Osteoblast (primary cell): ENCODE measurements at regions not wholly inside any gene's neighbourhood (a gene's known extent, or its start where the extent isn't known, plus 50 kb on each side); places are given as distances from the start of the nearest gene placed in this dataset.

Experiments
- DNase-seq: peaks from one replicate; pipeline ENCODE4 v3.0.0; 2011; ENCODE audit warnings: low spot score, mixed read lengths; ENCODE audit not compliant: insufficient read length; ENCODE audit errors: missing footprints
- H2AFZ ChIP-seq: 2 replicates; pipeline ENCODE4 v1.6.0; 2011; ENCODE audit warnings: mild to moderate bottlenecking, low read length
- H3K27ac ChIP-seq: 2 replicates; pipeline ENCODE4 v1.5.1; 2011; ENCODE audit warnings: mild to moderate bottlenecking, low read depth, low read length, moderate library complexity
- H3K27me3 ChIP-seq: 2 replicates; pipeline ENCODE4 v1.6.0; 2012; ENCODE audit warnings: mild to moderate bottlenecking, control low read depth, inconsistent platforms, low read length, moderate library complexity; ENCODE audit not compliant: insufficient read depth
- H3K36me3 ChIP-seq: 2 replicates; pipeline ENCODE4 v1.5.1; 2011; ENCODE audit warnings: mild to moderate bottlenecking, low read length, control low read depth, moderate library complexity; ENCODE audit not compliant: insufficient read depth
- H3K4me1 ChIP-seq: 2 replicates; pipeline ENCODE4 v1.5.1; 2011; ENCODE audit warnings: mild to moderate bottlenecking, low read length, control low read depth, moderate library complexity; ENCODE audit not compliant: insufficient read depth
- H3K4me2 ChIP-seq: 2 replicates; pipeline ENCODE4 v1.6.0; 2011; ENCODE audit warnings: mild to moderate bottlenecking, low read length; ENCODE audit not compliant: insufficient read depth
- H3K4me3 ChIP-seq: fragments of 200-600 bp; sonication (generic); 3 replicates; pipeline ENCODE4 v1.5.1; 2012; ENCODE audit warnings: mild to moderate bottlenecking, low read length, inconsistent platforms; ENCODE audit not compliant: insufficient read depth
- H3K79me2 ChIP-seq: 2 replicates; pipeline ENCODE4 v1.6.0; 2012; ENCODE audit warnings: mild to moderate bottlenecking, low read length, control low read depth, inconsistent platforms; ENCODE audit not compliant: insufficient read depth
- H3K9me3 ChIP-seq: 2 replicates; pipeline ENCODE4 v1.5.1; 2011; ENCODE audit warnings: low read depth, low read length, control low read depth
- H4K20me1 ChIP-seq: 2 replicates; pipeline ENCODE4 v1.6.0; 2012; ENCODE audit warnings: mild to moderate bottlenecking, low read length, control low read depth; ENCODE audit not compliant: insufficient read depth
- TF ChIP-seq, protein P1 (sequence below): IDR thresholded peaks from 2 replicates; pipeline ENCODE4 v1.5.1; 2011; ENCODE audit warnings: mild to moderate bottlenecking, low read depth, low read length, moderate library complexity; ENCODE audit errors: extremely low read depth

DNA sequence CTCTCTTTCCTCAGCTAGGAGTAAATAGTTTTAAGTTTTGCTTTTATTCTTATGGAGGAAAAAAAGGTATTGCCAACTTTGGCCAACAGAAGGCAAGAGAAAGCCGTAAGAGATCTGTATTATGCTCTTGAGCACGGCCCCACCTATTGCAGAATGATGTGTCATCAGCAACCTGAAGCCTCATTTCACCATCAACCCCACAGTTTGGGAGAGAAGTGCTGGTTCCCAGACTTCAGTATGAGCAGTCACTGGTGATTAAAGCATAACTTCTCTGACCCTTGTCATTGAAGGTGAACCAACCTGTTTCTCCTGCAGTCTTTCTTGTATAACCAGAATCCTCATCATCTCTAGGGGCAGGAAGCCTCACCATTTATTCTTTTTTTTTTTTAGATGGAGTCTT lies 100.2 kb downstream of the SIPA1L2 start:
- no peaks in the 10 kb centered on the region for H3K9me3 ChIP-seq
- no peaks in the 10 kb centered on the region for H3K79me2 ChIP-seq
- H3K4me1 ChIP-seq, result no peaks in the 10 kb centered on the region
- H2AFZ ChIP-seq, result no peak overlapping the region
- peak; percentile 64 for DNase-seq
- H3K36me3 ChIP-seq, result no peaks in the 10 kb centered on the region
- no peak overlapping the region for H3K4me3 ChIP-seq
- no peaks in the 10 kb centered on the region for H4K20me1 ChIP-seq
- H3K4me2 ChIP-seq, result no peak overlapping the region
- H3K27ac ChIP-seq, result no peak overlapping the region
- H3K27me3 ChIP-seq, result no peaks in the 10 kb centered on the region
- TF ChIP-seq, protein P1, sequence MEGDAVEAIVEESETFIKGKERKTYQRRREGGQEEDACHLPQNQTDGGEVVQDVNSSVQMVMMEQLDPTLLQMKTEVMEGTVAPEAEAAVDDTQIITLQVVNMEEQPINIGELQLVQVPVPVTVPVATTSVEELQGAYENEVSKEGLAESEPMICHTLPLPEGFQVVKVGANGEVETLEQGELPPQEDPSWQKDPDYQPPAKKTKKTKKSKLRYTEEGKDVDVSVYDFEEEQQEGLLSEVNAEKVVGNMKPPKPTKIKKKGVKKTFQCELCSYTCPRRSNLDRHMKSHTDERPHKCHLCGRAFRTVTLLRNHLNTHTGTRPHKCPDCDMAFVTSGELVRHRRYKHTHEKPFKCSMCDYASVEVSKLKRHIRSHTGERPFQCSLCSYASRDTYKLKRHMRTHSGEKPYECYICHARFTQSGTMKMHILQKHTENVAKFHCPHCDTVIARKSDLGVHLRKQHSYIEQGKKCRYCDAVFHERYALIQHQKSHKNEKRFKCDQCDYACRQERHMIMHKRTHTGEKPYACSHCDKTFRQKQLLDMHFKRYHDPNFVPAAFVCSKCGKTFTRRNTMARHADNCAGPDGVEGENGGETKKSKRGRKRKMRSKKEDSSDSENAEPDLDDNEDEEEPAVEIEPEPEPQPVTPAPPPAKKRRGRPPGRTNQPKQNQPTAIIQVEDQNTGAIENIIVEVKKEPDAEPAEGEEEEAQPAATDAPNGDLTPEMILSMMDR, result no peak

DNA sequence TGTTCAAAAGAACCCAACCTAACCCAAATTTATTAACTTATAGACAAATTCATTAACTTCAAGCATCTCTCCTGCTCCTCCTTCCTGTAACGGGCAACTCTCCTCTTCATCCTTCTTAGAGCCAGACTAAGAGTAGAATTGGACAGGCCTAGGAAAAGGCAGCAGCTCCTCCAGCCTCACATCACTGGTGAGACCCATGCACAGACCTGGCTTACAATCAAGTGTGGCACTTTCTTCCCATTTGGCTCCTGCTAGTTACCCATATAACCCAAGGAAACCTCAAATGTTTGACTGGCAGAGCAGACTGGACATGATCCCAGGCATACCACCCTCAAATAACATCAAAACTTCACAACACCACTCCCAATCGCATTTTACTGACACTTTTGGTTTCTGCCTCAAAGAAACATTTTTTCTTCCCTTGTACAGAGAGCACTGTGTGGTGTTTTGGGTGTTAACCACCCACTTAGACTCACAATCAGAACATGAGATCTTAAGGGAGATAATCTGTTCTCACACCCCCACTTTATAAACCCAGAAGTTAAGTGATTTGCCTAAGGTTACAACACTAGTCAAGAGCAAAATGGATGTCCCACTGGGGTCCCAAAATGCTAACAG lies 101.4 kb downstream of the SIPA1L2 start:
- no peak overlapping the region for H3K27ac ChIP-seq

DNA sequence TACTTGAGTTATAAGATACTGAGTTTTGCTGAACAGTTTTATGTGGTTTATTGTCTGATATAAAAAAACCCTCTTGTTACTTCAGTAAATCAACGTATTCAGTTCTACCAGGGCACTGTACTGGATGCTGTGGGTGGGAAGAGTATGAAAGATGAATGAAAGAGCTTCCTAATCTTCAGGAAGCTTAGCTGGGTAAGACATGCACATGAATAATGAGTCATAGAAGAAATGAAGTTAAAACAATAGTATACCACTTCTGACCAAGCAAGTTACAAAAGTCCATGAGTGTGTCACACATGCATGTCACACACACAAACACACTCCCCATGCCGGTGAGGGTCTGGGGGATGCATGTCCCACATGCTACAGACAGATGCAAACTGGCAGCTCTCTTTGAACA lies 105.9 kb downstream of the SIPA1L2 start:
- Histone ChIP-seq H3K9me3 (no peaks in the 10 kb centered on the region), H3K27me3 (no peaks in the 10 kb centered on the region), H2AFZ (no peak overlapping the region), H3K4me2 (no peak overlapping the region), H3K36me3 (no peaks in the 10 kb centered on the region), H3K79me2 (no peaks in the 10 kb centered on the region), H3K4me3 (no peak overlapping the region), H4K20me1 (no peaks in the 10 kb centered on the region), H3K27ac (no peak overlapping the region), H3K4me1 (peaks cover 7% of the 10 kb centered on the region)
- TF ChIP-seq, protein P1, result no peak
- no peak for DNase-seq

More for the DNA sequence above, 101.4 kb downstream of the SIPA1L2 start:
- H3K79me2 ChIP-seq, result no peaks in the 10 kb centered on the region
- H3K4me3 ChIP-seq, result no peak overlapping the region
- TF ChIP-seq, protein P1, result no peak
- H4K20me1 ChIP-seq, result no peaks in the 10 kb centered on the region
- H3K36me3 ChIP-seq, result no peaks in the 10 kb centered on the region
- DNase-seq, result no peak
- peaks cover 7% of the 10 kb centered on the region for H3K4me1 ChIP-seq
- H3K9me3 ChIP-seq, result no peaks in the 10 kb centered on the region
- no peak overlapping the region for H2AFZ ChIP-seq
- no peak overlapping the region for H3K4me2 ChIP-seq
- no peaks in the 10 kb centered on the region for H3K27me3 ChIP-seq

DNA sequence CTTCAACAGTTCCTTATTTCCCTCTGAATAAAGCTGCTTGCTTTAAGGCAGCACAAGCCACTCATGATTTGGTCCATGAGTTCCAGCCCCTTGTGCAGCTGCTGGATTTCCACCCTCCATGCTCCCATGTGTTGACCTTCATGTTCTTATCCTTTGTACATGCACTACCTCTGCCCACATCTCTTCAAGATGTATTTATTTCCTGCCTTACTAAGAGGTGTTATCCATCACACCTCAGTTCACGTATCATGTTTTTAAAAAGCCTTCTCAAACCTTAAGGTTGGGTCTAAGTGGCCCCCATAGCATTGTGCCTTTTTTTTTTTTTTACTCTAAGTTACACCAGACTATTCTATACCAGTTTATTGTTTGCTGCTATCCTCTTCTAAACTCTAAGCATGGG lies 107.7 kb downstream of the SIPA1L2 start:
- H3K36me3 ChIP-seq, result no peaks in the 10 kb centered on the region
- H3K4me2 ChIP-seq, result no peak overlapping the region
- no peak overlapping the region for H2AFZ ChIP-seq
- H3K27ac ChIP-seq, result no peak overlapping the region
- H4K20me1 ChIP-seq, result no peaks in the 10 kb centered on the region
- TF ChIP-seq, protein P1, result no peak
- DNase-seq, result no peak
- no peaks in the 10 kb centered on the region for H3K9me3 ChIP-seq
- H3K4me3 ChIP-seq, result no peak overlapping the region
- no peaks in the 10 kb centered on the region for H3K79me2 ChIP-seq
- no peaks in the 10 kb centered on the region for H3K27me3 ChIP-seq
- peaks cover 7% of the 10 kb centered on the region for H3K4me1 ChIP-seq
